H9 (cell line): ENCODE measurements at regions not wholly inside any gene's neighbourhood (a gene's known extent, or its start where the extent isn't known, plus 50 kb on each side); places are given as distances from the start of the nearest gene placed in this dataset.

Source experiments
- DNase-seq: peaks from one replicate; pipeline ENCODE4 v3.0.0-alpha.2; 2017
- H2AFZ ChIP-seq: one replicate; pipeline ENCODE4 v1.6.1; 2013; ENCODE audit warnings: mild to moderate bottlenecking, low read length, control low read depth, moderate library complexity
- H2AK5ac ChIP-seq: 2 replicates; pipeline ENCODE4 v1.6.1; 2013; ENCODE audit warnings: low read length, control low read depth, mixed read lengths; ENCODE audit not compliant: insufficient read length
- H2BK120ac ChIP-seq: one replicate; pipeline ENCODE4 v1.6.1; 2013; ENCODE audit warnings: low read depth, mild to moderate bottlenecking, low read length, control low read depth, inconsistent platforms; ENCODE audit not compliant: poor library complexity, severe bottlenecking
- H2BK12ac ChIP-seq: 2 replicates; pipeline ENCODE4 v1.6.1; 2013; ENCODE audit warnings: low read length, control low read depth, mixed read lengths, low read depth; ENCODE audit not compliant: insufficient read length
- H2BK15ac ChIP-seq: 2 replicates; pipeline ENCODE4 v1.6.1; 2013; ENCODE audit warnings: low read depth, low read length, control low read depth
- H2BK20ac ChIP-seq: one replicate; pipeline ENCODE4 v1.6.1; 2013; ENCODE audit warnings: low read depth, mild to moderate bottlenecking, low read length, control low read depth, inconsistent platforms; ENCODE audit not compliant: poor library complexity, severe bottlenecking
- H2BK5ac ChIP-seq: 2 replicates; pipeline ENCODE4 v1.6.1; 2013; ENCODE audit warnings: low read length, control low read depth, mixed read lengths; ENCODE audit not compliant: insufficient read length
- H3K14ac ChIP-seq: 2 replicates; pipeline ENCODE4 v1.6.1; 2013; ENCODE audit warnings: low read length, control low read depth; ENCODE audit not compliant: insufficient read depth
- H3K18ac ChIP-seq: 2 replicates; pipeline ENCODE4 v1.6.1; 2013; ENCODE audit warnings: low read depth, mild to moderate bottlenecking, mixed read lengths, low read length, control low read depth; ENCODE audit not compliant: insufficient read length
- H3K23ac ChIP-seq: 2 replicates; pipeline ENCODE4 v1.6.1; 2013; ENCODE audit warnings: low read length, control low read depth, mixed read lengths, low read depth; ENCODE audit not compliant: insufficient read length
- H3K23me2 ChIP-seq: 2 replicates; pipeline ENCODE4 v1.6.1; 2013; ENCODE audit warnings: low read depth, mild to moderate bottlenecking, mixed read lengths, low read length, control low read depth; ENCODE audit not compliant: insufficient read length, poor library complexity, severe bottlenecking
- H3K27ac ChIP-seq: 2 replicates; pipeline ENCODE4 v1.5.1; 2013; ENCODE audit warnings: low read length, control low read depth, mixed read lengths, low read depth; ENCODE audit not compliant: insufficient read length
- H3K27me3 ChIP-seq: 2 replicates; pipeline ENCODE4 v1.6.1; 2013; ENCODE audit warnings: low read length, control low read depth, inconsistent platforms; ENCODE audit not compliant: insufficient read depth
- H3K4ac ChIP-seq: 2 replicates; pipeline ENCODE4 v1.6.1; 2013; ENCODE audit warnings: low read depth, mild to moderate bottlenecking, control low read depth, inconsistent platforms, low read length, moderate library complexity
- H3K4me1 ChIP-seq: 2 replicates; pipeline ENCODE4 v1.6.1; 2013; ENCODE audit warnings: low read length, control low read depth, inconsistent platforms; ENCODE audit not compliant: insufficient read depth
- H3K4me2 ChIP-seq: 2 replicates; pipeline ENCODE4 v1.6.1; 2013; ENCODE audit warnings: low read length, control low read depth, mixed read lengths; ENCODE audit not compliant: insufficient read length, insufficient read depth
- H3K56ac ChIP-seq: 2 replicates; pipeline ENCODE4 v1.6.1; 2013; ENCODE audit warnings: low read depth, mild to moderate bottlenecking, mixed read lengths, low read length, control low read depth; ENCODE audit not compliant: insufficient read length
- H3K79me1 ChIP-seq: 2 replicates; pipeline ENCODE4 v1.6.1; 2013; ENCODE audit warnings: low read depth, mild to moderate bottlenecking, moderate library complexity, low read length, control low read depth, inconsistent platforms; ENCODE audit not compliant: insufficient read depth, poor library complexity, severe bottlenecking
- H3K79me2 ChIP-seq: 2 replicates; pipeline ENCODE4 v1.6.1; 2013; ENCODE audit warnings: low read length, control low read depth, inconsistent platforms; ENCODE audit not compliant: insufficient read depth
- H3K9ac ChIP-seq: 2 replicates; pipeline ENCODE4 v1.6.1; 2013; ENCODE audit warnings: low read length, control low read depth, mixed read lengths; ENCODE audit not compliant: insufficient read length; ENCODE audit errors: extremely low read depth
- H3K9me3 ChIP-seq: one replicate; pipeline ENCODE4 v1.6.1; 2013; ENCODE audit warnings: low read depth, low read length, inconsistent platforms; ENCODE audit not compliant: control insufficient read depth
- H3T11ph ChIP-seq: one replicate; pipeline ENCODE4 v1.6.1; 2013; ENCODE audit warnings: mild to moderate bottlenecking, low read length, control low read depth, inconsistent platforms
- H4K20me1 ChIP-seq: one replicate; pipeline ENCODE4 v1.6.1; 2013; ENCODE audit not compliant: control insufficient read depth, insufficient read length, insufficient read depth
- H4K5ac ChIP-seq: 2 replicates; pipeline ENCODE4 v1.6.1; 2013; ENCODE audit warnings: low read depth, mild to moderate bottlenecking, mixed read lengths, low read length, control low read depth; ENCODE audit not compliant: insufficient read length
- H4K8ac ChIP-seq: replicated peaks from 2 replicates; pipeline ENCODE4 v1.6.1; 2013; ENCODE audit warnings: low read length, control low read depth, mixed read lengths, low read depth; ENCODE audit not compliant: insufficient read length
- H4K91ac ChIP-seq: 2 replicates; pipeline ENCODE4 v1.6.1; 2013; ENCODE audit warnings: low read depth, mild to moderate bottlenecking, moderate library complexity, mixed read lengths, low read length, control low read depth; ENCODE audit not compliant: insufficient read length
- H3K27ac Mint-ChIP-seq, 3 experiments: 2 replicates in 2 of 3; 3 replicates in 1 of 3; pipeline ENCODE4 v1.8.0; 2020 to 2021; ENCODE audit warnings: mixed read lengths in 3 of 3, mild to moderate bottlenecking in 1 of 3, moderate library complexity in 1 of 3
- H3K27me3 Mint-ChIP-seq: 2 replicates; pipeline ENCODE4 v1.8.0; 2021; ENCODE audit warnings: low read depth, mild to moderate bottlenecking, moderate library complexity, mixed read lengths
- H3K36me3 Mint-ChIP-seq, 3 experiments: 2 replicates in 2 of 3; 3 replicates in 1 of 3; pipeline ENCODE4 v1.8.0; 2020 to 2021; ENCODE audit warnings: low read depth in 3 of 3, mixed read lengths in 3 of 3; ENCODE audit not compliant: insufficient read depth in 1 of 3
- H3K4me1 Mint-ChIP-seq, 2 experiments: 2 replicates each; pipeline ENCODE4 v1.8.0; 2020; ENCODE audit warnings: mixed read lengths in 2 of 2
- H3K4me3 Mint-ChIP-seq, 2 experiments: 2 replicates in 1 of 2; 3 replicates in 1 of 2; pipeline ENCODE4 v1.8.0; 2020 to 2021; ENCODE audit warnings: mild to moderate bottlenecking in 2 of 2, mixed read lengths in 2 of 2, moderate library complexity in 1 of 2
- H3K9me3 Mint-ChIP-seq, 2 experiments: 2 replicates in 1 of 2; 3 replicates in 1 of 2; pipeline ENCODE4 v1.8.0; 2020; ENCODE audit warnings: mild to moderate bottlenecking in 2 of 2, mixed read lengths in 2 of 2, moderate library complexity in 1 of 2
- CTCF ChIP-seq: fragments of 200-600 bp; sonication (generic); conservative IDR thresholded peaks from 3 replicates; pipeline ENCODE4 v1.8.0; 2021; ENCODE audit warnings: antibody characterized with exemption, mild to moderate bottlenecking
- WGBS: extraction: QIAGEN DNeasy Blood & Tissue Kit; methylation state at CpG from one replicate; pipeline ENCODE4 v1.1.7; 2013; ENCODE audit warnings: missing lambda C conversion rate, low lambda C conversion rate, mixed read lengths; ENCODE audit not compliant: insufficient read length; ENCODE audit errors: extremely low coverage; 5-methylcytosine and 5-hydroxymethylcytosine counted together

DNA sequence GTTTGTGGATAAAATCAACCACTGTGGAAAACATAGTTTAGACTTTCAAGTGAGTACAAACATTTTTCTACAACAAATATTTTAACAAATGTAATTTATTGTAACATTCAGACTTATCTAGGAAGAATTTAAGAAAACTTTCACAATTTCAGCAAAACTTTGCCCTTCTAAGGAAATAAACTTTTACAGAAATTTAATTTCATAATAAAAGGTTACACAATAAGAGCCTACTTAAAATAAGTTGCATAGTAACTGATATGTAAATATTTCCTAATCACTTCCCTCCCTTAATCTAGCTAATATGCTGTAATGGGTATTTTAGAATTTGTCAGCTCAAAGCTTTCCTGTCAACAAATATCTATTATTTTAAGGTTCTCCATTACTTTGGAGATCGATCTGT lies 1899.9 kb downstream of the MAT2B start:
- H3K4me1 Mint-ChIP-seq, result peaks cover 7 to 8% of the 10 kb centered on the region in 2 experiments
- Histone ChIP-seq H3K56ac (no peak overlapping the region), H3K79me1 (no peaks in the 10 kb centered on the region), H4K8ac (no peak overlapping the region), H2AK5ac (no peak overlapping the region), H3K9ac (no peak overlapping the region), H3K23me2 (no peaks in the 10 kb centered on the region), H3T11ph (no peak overlapping the region), H2BK20ac (no peak overlapping the region), H2BK12ac (no peak overlapping the region), H3K18ac (no peak overlapping the region), H3K27ac (no peak overlapping the region), H4K91ac (no peak overlapping the region), H3K23ac (no peak overlapping the region), H2BK120ac (no peak overlapping the region), H4K5ac (no peak overlapping the region), H3K79me2 (no peaks in the 10 kb centered on the region), H4K20me1 (no peaks in the 10 kb centered on the region), H3K4me1 (no peaks in the 10 kb centered on the region), H3K4ac (no peak overlapping the region), H3K27me3 (no peaks in the 10 kb centered on the region), H3K14ac (no peak overlapping the region), H2AFZ (no peak overlapping the region), H2BK15ac (no peak overlapping the region), H3K4me2 (no peak overlapping the region), H2BK5ac (no peak overlapping the region), H3K9me3 (no peaks in the 10 kb centered on the region)
- H3K9me3 Mint-ChIP-seq, result peaks cover 26 to 29% of the 10 kb centered on the region in 2 experiments
- H3K36me3 Mint-ChIP-seq, result peaks cover 13 to 36% (median 21%) of the 10 kb centered on the region in 3 experiments
- no peak for DNase-seq
- no peaks in the 10 kb centered on the region for H3K27me3 Mint-ChIP-seq
- WGBS, result no CpG with 5 or more reads among the region's 1 CpG
- H3K27ac Mint-ChIP-seq, result no peak overlapping the region
- no peak for TF ChIP-seq CTCF
- H3K4me3 Mint-ChIP-seq, result no peak overlapping the region
